ENCODE measurements at regions not wholly inside any gene's neighbourhood (a gene's known extent, or its start where the extent isn't known, plus 50 kb on each side); places are given as distances from the start of the nearest gene placed in this dataset.
A peak's percentile ranks its signal among the peaks of the same experiment; 100 is the strongest.

- H3K27ac ChIP-seq = no peak overlapping the region
- DNase-seq (ENCODE audit: low spot score in 2 of 2) = no peak
- H3K27me3 ChIP-seq = no peaks in the 10 kb centered on the region
- no peaks in the 10 kb centered on the region for H3K9me3 ChIP-seq
- no peak overlapping the region for H3K4me3 ChIP-seq
- intact Hi-C loops (cut with DNase I) = loop anchor here (5.0 kb wide), 1 partner anchor 652 kb away; no protein-coding TSS in a partner anchor
- no peak for TF ChIP-seq CTCF (IDR thresholded peaks at IDR 0.05)
- H3K4me1 ChIP-seq = peaks cover 0 to 4% of the 10 kb centered on the region in 2 donors
- H3K36me3 ChIP-seq = peaks cover 0 to 30% of the 10 kb centered on the region in 2 donors
Observed at GRCh38 chr13:73714522-73714921, 419.7 kb downstream of the KLF12 start.

GRCh38 chr13:73708393-73708985 is 425.7 kb downstream of the KLF12 start:
- TF ChIP-seq CTCF (IDR thresholded peaks at IDR 0.05) = peak; percentile 36 to 78 (median 47)
- no peak overlapping the region for H3K4me3 ChIP-seq
- no peaks in the 10 kb centered on the region for H3K27me3 ChIP-seq
- DNase-seq (ENCODE audit: low spot score in 2 of 2) = no peak
- H3K36me3 ChIP-seq = peaks cover 0 to 15% of the 10 kb centered on the region in 2 donors
- intact Hi-C loops (cut with DNase I) = loop anchor here (10.0 kb wide), 1 partner anchor 894 kb away; no protein-coding TSS in a partner anchor
- no peaks in the 10 kb centered on the region for H3K9me3 ChIP-seq
- no peaks in the 10 kb centered on the region for H3K4me1 ChIP-seq
- H3K27ac ChIP-seq = no peak overlapping the region

- DNase-seq (ENCODE audit: low spot score in 2 of 2) = no peak
- H3K9me3 ChIP-seq = no peaks in the 10 kb centered on the region
- H3K27me3 ChIP-seq = no peaks in the 10 kb centered on the region
- H3K4me3 ChIP-seq = no peak overlapping the region
- no peak overlapping the region for H3K27ac ChIP-seq
- peaks cover 0 to 3% of the 10 kb centered on the region in 2 donors for H3K36me3 ChIP-seq
- intact Hi-C loops (cut with DNase I) = loop anchor here (10.0 kb wide), 1 partner anchor 890 kb away; no protein-coding TSS in a partner anchor
- no peaks in the 10 kb centered on the region for H3K4me1 ChIP-seq
- TF ChIP-seq CTCF (IDR thresholded peaks at IDR 0.05) = no peak
Observed at GRCh38 chr13:73704587-73704986, 429.6 kb downstream of the KLF12 start.

GRCh38 chr13:73703606-73704005 is 430.6 kb downstream of the KLF12 start:
- H3K36me3 ChIP-seq = peaks cover 0 to 3% of the 10 kb centered on the region in 2 donors
- no peak overlapping the region for H3K4me3 ChIP-seq

GRCh38 chr13:73702419-73703071 is 431.7 kb downstream of the KLF12 start:
- Histone ChIP-seq H3K9me3 (no peaks in the 10 kb centered on the region), H3K4me3 (no peak overlapping the region), H3K4me1 (no peaks in the 10 kb centered on the region), H3K27me3 (no peaks in the 10 kb centered on the region), H3K27ac (no peak overlapping the region), H3K36me3 (peaks cover 0 to 3% of the 10 kb centered on the region in 2 donors)
- DNase-seq (ENCODE audit: low spot score in 2 of 2) = no peak
- intact Hi-C loops (cut with DNase I) = loop anchor here (10.0 kb wide), 1 partner anchor 888 kb away; no protein-coding TSS in a partner anchor
- TF ChIP-seq CTCF (IDR thresholded peaks at IDR 0.05) = no peak

More at GRCh38 chr13:73703606-73704005, 430.6 kb downstream of the KLF12 start:
- intact Hi-C loops (cut with DNase I) = loop anchor here (10.0 kb wide), 1 partner anchor 889 kb away; no protein-coding TSS in a partner anchor
- Histone ChIP-seq H3K27ac (no peak overlapping the region), H3K27me3 (no peaks in the 10 kb centered on the region), H3K4me1 (no peaks in the 10 kb centered on the region), H3K9me3 (no peaks in the 10 kb centered on the region)
- TF ChIP-seq CTCF (IDR thresholded peaks at IDR 0.05) = no peak
- DNase-seq (ENCODE audit: low spot score in 2 of 2) = no peak
